DMS79 (cell line): ENCODE measurements at regions not wholly inside any gene's neighbourhood (a gene's known extent, or its start where the extent isn't known, plus 50 kb on each side); places are given as distances from the start of the nearest gene placed in this dataset.
"Not testable (repeated sequence)": the region's sequence is repeated elsewhere in the genome, so short reads cannot be mapped to it uniquely, and the experiment has no call there.

Experiments
- DNase-seq: peaks from one replicate; lab custom pipeline; 2025; lab: John Stamatoyannopoulos, UW

- DNase-seq: not testable (repeated sequence)
These were observed 472.5 kb upstream of the SOX9 start for GRCh38 chr17:71648342-71648741.

GRCh38 chr17:71649941-71650350, 470.9 kb upstream of the SOX9 start:
- no peak for DNase-seq

GRCh38 chr17:71655542-71655941, 465.3 kb upstream of the SOX9 start:
- DNase-seq: no peak

GRCh38 chr17:71656964-71657858, 463.6 kb upstream of the SOX9 start:
- no peak for DNase-seq

GRCh38 chr17:71658996-71659395, 461.8 kb upstream of the SOX9 start:
- no peak for DNase-seq

- DNase-seq: no peak
These were observed 456.0 kb upstream of the SOX9 start for GRCh38 chr17:71664861-71665260.

- DNase-seq: no peak
These were observed 454.8 kb upstream of the SOX9 start for GRCh38 chr17:71666047-71666446.

GRCh38 chr17:71667661-71668060, 453.2 kb upstream of the SOX9 start:
- no peak for DNase-seq

GRCh38 chr17:71668807-71669206, 452.0 kb upstream of the SOX9 start:
- DNase-seq: no peak

GRCh38 chr17:71677439-71677838, 443.4 kb upstream of the SOX9 start:
- no peak for DNase-seq

- no peak for DNase-seq
These were observed 441.0 kb upstream of the SOX9 start for GRCh38 chr17:71679832-71680231.

GRCh38 chr17:71681427-71682173, 439.2 kb upstream of the SOX9 start:
- no peak for DNase-seq

- DNase-seq: no peak
These were observed 438.7 kb upstream of the SOX9 start for GRCh38 chr17:71682174-71682494.

- no peak for DNase-seq
These were observed 431.0 kb upstream of the SOX9 start for GRCh38 chr17:71689782-71690181.

GRCh38 chr17:71699907-71700306, 420.9 kb upstream of the SOX9 start:
- no peak for DNase-seq

- DNase-seq: no peak
These were observed 417.1 kb upstream of the SOX9 start for GRCh38 chr17:71703701-71704100.

- no peak for DNase-seq
These were observed 411.4 kb upstream of the SOX9 start for GRCh38 chr17:71709271-71709890.

GRCh38 chr17:71709946-71710345, 410.9 kb upstream of the SOX9 start:
- DNase-seq: no peak

GRCh38 chr17:71710816-71711215, 410.0 kb upstream of the SOX9 start:
- no peak for DNase-seq

- no peak for DNase-seq
These were observed 407.0 kb upstream of the SOX9 start for GRCh38 chr17:71713846-71714245.

- no peak for DNase-seq
These were observed 396.5 kb upstream of the SOX9 start for GRCh38 chr17:71724339-71724738.

- no peak for DNase-seq
These were observed 395.0 kb upstream of the SOX9 start for GRCh38 chr17:71725811-71726210.

GRCh38 chr17:71726341-71726740, 394.5 kb upstream of the SOX9 start:
- no peak for DNase-seq
